OCI-LY7 (cell line): ENCODE measurements at regions not wholly inside any gene's neighbourhood (a gene's known extent, or its start where the extent isn't known, plus 50 kb on each side); places are given as distances from the start of the nearest gene placed in this dataset.
"Not testable (repeated sequence)": the region's sequence is repeated elsewhere in the genome, so short reads cannot be mapped to it uniquely, and the experiment has no call there.

ENCODE experiments used
- BruUV-seq: library from RNA; stranded (reverse); fragments of 400-500 nt; replicated peaks from 2 replicates; lab custom pipeline; 2021; lab: Mats Ljungman, UMichigan
- CTCF ChIA-PET: fragments of 300-600 bp; sonication (Branson Sonifier 250); formaldehyde crosslinking; loops from one replicate; lab custom pipeline; 2022; ENCODE audit warnings: antibody characterized with exemption; ENCODE audit not compliant: unreplicated experiment; lab: Charles Lee
- POLR2A ChIA-PET: fragments of 300-600 bp; sonication (Branson Sonifier 250); formaldehyde crosslinking; loops from one replicate; lab custom pipeline; 2022; ENCODE audit warnings: antibody characterized with exemption; lab: Charles Lee
- DNase-seq: peaks from one replicate; pipeline ENCODE4 v3.0.0-alpha.2; 2015; ENCODE audit warnings: low spot score
- H2AFZ ChIP-seq: fragments of 200-600 bp; sonication (generic), shearing (Covaris generic); 2 replicates; pipeline ENCODE4 v1.6.1; 2014; ENCODE audit warnings: mild to moderate bottlenecking, antibody characterized with exemption, low read length, moderate library complexity
- H3K27ac ChIP-seq: fragments of 200-600 bp; sonication (generic); 2 replicates; pipeline ENCODE4 v1.5.1; 2014; ENCODE audit warnings: mixed run types, low read depth, mild to moderate bottlenecking, moderate library complexity, low read length, inconsistent platforms; ENCODE audit not compliant: poor library complexity, severe bottlenecking
- H3K36me3 ChIP-seq: fragments of 200-600 bp; sonication (generic); 2 replicates; pipeline ENCODE4 v1.6.1; 2014; ENCODE audit warnings: mild to moderate bottlenecking, antibody characterized with exemption, low read length, moderate library complexity, mixed read lengths; ENCODE audit not compliant: insufficient read depth
- H3K4me1 ChIP-seq: fragments of 200-600 bp; sonication (generic); 2 replicates; pipeline ENCODE4 v1.5.1; 2014; ENCODE audit warnings: mild to moderate bottlenecking, low read length; ENCODE audit not compliant: insufficient read depth, poor library complexity, severe bottlenecking
- H3K4me2 ChIP-seq: fragments of 200-600 bp; sonication (generic); 2 replicates; pipeline ENCODE4 v1.6.1; 2014; ENCODE audit warnings: mild to moderate bottlenecking, low read length
- H3K4me3 ChIP-seq: fragments of 200-600 bp; sonication (generic); 2 replicates; pipeline ENCODE4 v1.5.1; 2014; ENCODE audit warnings: mild to moderate bottlenecking, low read depth, low read length; ENCODE audit not compliant: poor library complexity, severe bottlenecking
- H3K79me2 ChIP-seq: fragments of 200-600 bp; sonication (generic); 2 replicates; pipeline ENCODE4 v1.6.1; 2016; ENCODE audit warnings: low read depth, mild to moderate bottlenecking, low read length, moderate library complexity, mixed read lengths; ENCODE audit not compliant: insufficient read depth
- H3K9me2 ChIP-seq: fragments of 200-600 bp; sonication (generic); 2 replicates; pipeline ENCODE4 v1.6.1; 2016; ENCODE audit warnings: mild to moderate bottlenecking, low read length, mixed read lengths; ENCODE audit not compliant: insufficient read depth
- H3K9me3 ChIP-seq: fragments of 200-600 bp; sonication (generic); 2 replicates; pipeline ENCODE4 v1.6.1; 2014; ENCODE audit warnings: mild to moderate bottlenecking, mixed run types, low read length, mixed read lengths
- H4K20me1 ChIP-seq: fragments of 200-600 bp; sonication (generic); 2 replicates; pipeline ENCODE4 v1.6.1; 2014; ENCODE audit warnings: mild to moderate bottlenecking, antibody characterized with exemption, low read length, moderate library complexity, mixed read lengths; ENCODE audit not compliant: insufficient read depth
- EZH2phosphoT487 ChIP-seq: fragments of 200-600 bp; sonication (generic); IDR thresholded peaks from 2 replicates; pipeline ENCODE4 v1.6.1; 2018; ENCODE audit warnings: low read depth, borderline replicate concordance, mild to moderate bottlenecking, mixed run types, antibody characterized with exemption, low read length, moderate library complexity, mixed read lengths
- intact Hi-C: fragments of 100-400 bp; cut with micrococcal nuclease; formaldehyde crosslinking; loops from one replicate; pipeline ENCODE4 v1.10.0; 2022; ENCODE audit not compliant: unreplicated experiment
- TF ChIP-seq, protein P1 (sequence below): fragments of 200-600 bp; sonication (generic); conservative IDR thresholded peaks from 2 replicates; pipeline ENCODE4 v1.5.1; 2014; ENCODE audit warnings: mild to moderate bottlenecking, antibody characterized with exemption, low read length, moderate library complexity, mixed read lengths

DNA sequence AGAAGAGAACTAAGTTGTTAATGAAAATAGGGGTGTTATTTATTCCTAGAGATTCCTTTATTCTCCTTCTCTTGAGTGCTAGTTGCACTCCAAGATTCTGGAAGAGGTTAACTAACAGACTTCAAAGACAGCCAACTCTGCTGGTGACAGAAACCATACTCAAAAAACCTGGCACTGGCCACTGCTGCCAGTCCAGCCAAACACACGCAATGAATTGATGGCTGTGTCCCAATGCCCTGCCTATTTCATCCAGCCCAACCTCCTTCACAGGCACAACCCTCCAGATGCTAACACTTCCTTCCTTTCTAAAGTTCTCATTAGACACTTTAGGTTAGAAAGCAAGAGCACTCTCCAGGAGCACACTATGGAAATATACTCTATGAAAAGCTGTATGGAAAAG, 150.8 kb upstream of the C11orf58 start:
- Histone ChIP-seq H3K9me3 (no peaks in the 10 kb centered on the region), H3K4me2 (no peak overlapping the region), H3K27ac (no peak overlapping the region), H3K9me2 (no peaks in the 10 kb centered on the region), H3K4me1 (no peaks in the 10 kb centered on the region), H2AFZ (no peak overlapping the region), H3K4me3 (no peak overlapping the region), H3K79me2 (no peaks in the 10 kb centered on the region), H3K36me3 (no peaks in the 10 kb centered on the region), H4K20me1 (no peaks in the 10 kb centered on the region)
- ChIA-PET CTCF (no interaction called here), POLR2A (no interaction called here)
- intact Hi-C loops = no loop called here
- BruUV-seq = no TSS peak
- TF ChIP-seq EZH2phosphoT487 = no peak
- TF ChIP-seq, protein P1, sequence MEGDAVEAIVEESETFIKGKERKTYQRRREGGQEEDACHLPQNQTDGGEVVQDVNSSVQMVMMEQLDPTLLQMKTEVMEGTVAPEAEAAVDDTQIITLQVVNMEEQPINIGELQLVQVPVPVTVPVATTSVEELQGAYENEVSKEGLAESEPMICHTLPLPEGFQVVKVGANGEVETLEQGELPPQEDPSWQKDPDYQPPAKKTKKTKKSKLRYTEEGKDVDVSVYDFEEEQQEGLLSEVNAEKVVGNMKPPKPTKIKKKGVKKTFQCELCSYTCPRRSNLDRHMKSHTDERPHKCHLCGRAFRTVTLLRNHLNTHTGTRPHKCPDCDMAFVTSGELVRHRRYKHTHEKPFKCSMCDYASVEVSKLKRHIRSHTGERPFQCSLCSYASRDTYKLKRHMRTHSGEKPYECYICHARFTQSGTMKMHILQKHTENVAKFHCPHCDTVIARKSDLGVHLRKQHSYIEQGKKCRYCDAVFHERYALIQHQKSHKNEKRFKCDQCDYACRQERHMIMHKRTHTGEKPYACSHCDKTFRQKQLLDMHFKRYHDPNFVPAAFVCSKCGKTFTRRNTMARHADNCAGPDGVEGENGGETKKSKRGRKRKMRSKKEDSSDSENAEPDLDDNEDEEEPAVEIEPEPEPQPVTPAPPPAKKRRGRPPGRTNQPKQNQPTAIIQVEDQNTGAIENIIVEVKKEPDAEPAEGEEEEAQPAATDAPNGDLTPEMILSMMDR = no peak
- no peak for DNase-seq

DNA sequence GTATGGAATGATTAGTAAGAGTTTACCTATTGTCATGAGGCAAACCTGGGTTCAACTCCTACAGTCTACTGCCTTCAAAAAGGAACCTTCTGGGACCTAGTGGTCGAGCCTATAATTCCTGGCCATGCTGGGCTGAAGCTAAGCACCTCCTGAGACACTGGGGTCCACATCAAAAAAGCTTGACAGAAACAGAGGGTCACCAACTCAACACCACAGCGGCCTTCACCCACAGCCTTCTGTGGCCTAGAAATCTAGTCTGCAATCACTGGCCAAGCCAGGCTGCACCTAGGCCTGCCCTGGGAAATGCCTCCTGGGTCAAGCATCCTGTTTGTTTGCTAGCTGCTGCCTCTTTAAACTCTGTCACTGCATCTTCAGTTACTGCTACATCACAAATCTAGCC, 153.9 kb upstream of the C11orf58 start:
- intact Hi-C loops = no loop called here
- Histone ChIP-seq H3K4me1 (no peaks in the 10 kb centered on the region), H3K4me2 (no peak overlapping the region), H3K79me2 (no peaks in the 10 kb centered on the region), H3K27ac (no peak overlapping the region), H3K36me3 (no peaks in the 10 kb centered on the region), H3K4me3 (no peak overlapping the region), H3K9me3 (no peaks in the 10 kb centered on the region), H3K9me2 (no peaks in the 10 kb centered on the region), H2AFZ (no peak overlapping the region), H4K20me1 (no peaks in the 10 kb centered on the region)
- TF ChIP-seq, protein P1 = no peak
- TF ChIP-seq EZH2phosphoT487 = no peak
- BruUV-seq = no TSS peak
- no peak for DNase-seq
- ChIA-PET CTCF (no interaction called here), POLR2A (interaction anchor here (1.2 kb wide), 1 partner anchor 9 kb away, joined by 3 read pairs; no protein-coding TSS in a partner anchor)

GRCh38 chr11:16581078-16581477, 157.4 kb upstream of the C11orf58 start:
- H3K4me2 ChIP-seq, CTCF ChIA-PET, H3K4me3 ChIP-seq, POLR2A ChIA-PET, H4K20me1 ChIP-seq, H3K36me3 ChIP-seq, BruUV-seq, H3K4me1 ChIP-seq, H3K9me3 ChIP-seq, H2AFZ ChIP-seq, H3K9me2 ChIP-seq, DNase-seq, intact Hi-C loops, H3K79me2 ChIP-seq, H3K27ac ChIP-seq: not testable (repeated sequence)
